Gastroesophageal sphincter (tissue), 3 donors: ENCODE measurements at regions not wholly inside any gene's neighbourhood (a gene's known extent, or its start where the extent isn't known, plus 50 kb on each side); places are given as distances from the start of the nearest gene placed in this dataset.

Source experiments
- CTCF ChIP-seq, 4 experiments: fragments of 200-600 bp in 2 of 4; fragments of 450-650 bp in 2 of 4; sonication (generic) in 1 of 4; IDR thresholded peaks; one replicate each; pipeline ENCODE4 v1.5.1; 2017 to 2019; ENCODE audit warnings: antibody characterized with exemption in 4 of 4, mild to moderate bottlenecking in 2 of 4, moderate library complexity in 2 of 4
- POLR2AphosphoS5 ChIP-seq: sonication (generic); formaldehyde crosslinking; IDR thresholded peaks from one replicate; pipeline ENCODE4 v1.6.1; 2017; ENCODE audit warnings: antibody characterized with exemption

GRCh38 chr2:131635611-131636010, 107.9 kb downstream of the CCDC74A start:
- TF ChIP-seq CTCF (IDR thresholded peaks at IDR 0.05) (no peak), POLR2AphosphoS5 (no peak)
